Heart left ventricle (tissue), 16 donors: ENCODE measurements at regions not wholly inside any gene's neighbourhood (a gene's known extent, or its start where the extent isn't known, plus 50 kb on each side); places are given as distances from the start of the nearest gene placed in this dataset.

ENCODE experiments used
- ATAC-seq, 4 donors: fragments of 200-7000 bp; cut with Tn5 transposase; one replicate each; pipeline ENCODE4 v1.9.1; 2020 to 2022; ENCODE audit warnings: moderate library complexity in 4 of 4, mild to moderate bottlenecking in 3 of 4, moderate number of reproducible peaks in 1 of 4
- DNase-seq, 5 donors: peaks; one replicate each; pipeline ENCODE4 v3.0.0-alpha.2; 2020
- H3K27ac ChIP-seq, 12 donors: fragments of 200-600 bp; sonication (generic) in 4 of 12; one replicate each; pipeline versions ENCODE4 v1.5.0 to v1.8.0; 2016 to 2022; ENCODE audit warnings: mild to moderate bottlenecking in 2 of 12
- H3K27me3 ChIP-seq, 9 donors: fragments of 200-600 bp; sonication (generic) in 2 of 9; one replicate each; pipeline versions ENCODE4 v1.5.1 to v1.8.0; 2016 to 2022; ENCODE audit warnings: mild to moderate bottlenecking in 3 of 9
- H3K36me3 ChIP-seq, 9 donors: fragments of 200-600 bp; sonication (generic) in 2 of 9; one replicate each; pipeline versions ENCODE4 v1.5.0 to v1.8.0; 2018 to 2022; ENCODE audit warnings: mild to moderate bottlenecking in 2 of 9
- H3K4me1 ChIP-seq, 12 donors: fragments of 200-600 bp; sonication (generic) in 4 of 12; one replicate each; pipeline versions ENCODE4 v1.5.0 to v1.8.0; 2016 to 2022; ENCODE audit warnings: mild to moderate bottlenecking in 3 of 12
- H3K4me3 ChIP-seq, 12 donors: fragments of 200-600 bp; sonication (generic) in 4 of 12; one replicate each; pipeline versions ENCODE4 v1.5.0 to v1.8.0; 2017 to 2022; ENCODE audit warnings: mild to moderate bottlenecking in 9 of 12, moderate library complexity in 4 of 12
- H3K9me3 ChIP-seq, 12 donors: fragments of 200-600 bp; sonication (generic) in 4 of 12; one replicate each; pipeline versions ENCODE4 v1.5.0 to v1.8.0; 2016 to 2022; ENCODE audit warnings: mild to moderate bottlenecking in 1 of 12
- CTCF ChIP-seq, 12 donors: fragments of 200-600 bp; sonication (generic) in 4 of 12; IDR thresholded peaks; one replicate each; pipeline versions ENCODE4 v1.5.0 to v1.8.0; 2018 to 2022; ENCODE audit warnings: antibody characterized with exemption in 12 of 12, mild to moderate bottlenecking in 5 of 12
- POLR2A ChIP-seq, 2 donors: fragments of 450-650 bp; IDR thresholded peaks; one replicate each; pipeline ENCODE4 v1.6.1; 2017; ENCODE audit warnings: antibody characterized with exemption in 2 of 2, mild to moderate bottlenecking in 2 of 2, moderate library complexity in 2 of 2
- WGBS, 4 donors: extraction: QIAGEN DNeasy Blood & Tissue Kit in 2 of 4; methylation state at CpG; one replicate each; pipeline versions ENCODE4 v1.1.5 to v1.1.7; 2013 to 2018; 5-methylcytosine and 5-hydroxymethylcytosine counted together
- intact Hi-C, 10 donors: fragments of 100-400 bp; cut with DNase I; formaldehyde crosslinking; loops; one replicate each; pipeline versions ENCODE4 v1.11.1 to v1.14.2; 2022
- donor health status: ischemic (EF 13 %, LVEDD 7.1; RV severe dilation, severe dysfunction).
- donor health status: healthy with polysubstance abuse.
- donor health status: DM: no; HTN: yes; CAD: no.
- donor health status: DM: no; HTN: no; CAD: no.
- donor health status: ischemic (EF 25% LVEDD 6.9; RV normal size, moderate dysfunction).
- donor health status: ischemic (EF 25% LVEDD 5.7; RV mildly dilated, moderate dysfunction).
- donor health status: healthy.
- donor health status: DM: yes; HTN: yes; CAD: no.
- donor health status: ischemic (EF 35%, LVEDD 5.7; RV mildly dilated, moderate dysfunction).
- donor health status: nonischemic (EF 11% LVEDD 7.7; RV severe dilation, severe dysfunction).
- donor health status: DM: yes; HTN: yes; CAD: no.
- donor health status: PGD.
- donor health status: ischemic (EF 29% LVEDD 5.4; RV normal size, mild dysfunction).
- donor health status: nonischemic (EF 23%, LVEDD 6.1; RV moderate dilation, normal function).

GRCh38 chr9:99744132-99744531 lies 77.6 kb upstream of the NR4A3 start:
- ATAC-seq (no peak), DNase-seq (no peak)
- Histone ChIP-seq H3K9me3 (no peaks in the 10 kb centered on the region), H3K4me1 (no peaks in the 10 kb centered on the region), H3K36me3 (no peaks in the 10 kb centered on the region), H3K4me3 (no peak overlapping the region), H3K27ac (no peak overlapping the region), H3K27me3 (no peaks in the 10 kb centered on the region)
- WGBS, 4 donors: 63 to 91% (median 87%) methylated on average over 1 of the region's 1 CpG
- intact Hi-C loops: no loop called here
- TF ChIP-seq POLR2A (IDR thresholded peaks at IDR 0.05) (no peak), CTCF (IDR thresholded peaks at IDR 0.05) (no peak)

DNA sequence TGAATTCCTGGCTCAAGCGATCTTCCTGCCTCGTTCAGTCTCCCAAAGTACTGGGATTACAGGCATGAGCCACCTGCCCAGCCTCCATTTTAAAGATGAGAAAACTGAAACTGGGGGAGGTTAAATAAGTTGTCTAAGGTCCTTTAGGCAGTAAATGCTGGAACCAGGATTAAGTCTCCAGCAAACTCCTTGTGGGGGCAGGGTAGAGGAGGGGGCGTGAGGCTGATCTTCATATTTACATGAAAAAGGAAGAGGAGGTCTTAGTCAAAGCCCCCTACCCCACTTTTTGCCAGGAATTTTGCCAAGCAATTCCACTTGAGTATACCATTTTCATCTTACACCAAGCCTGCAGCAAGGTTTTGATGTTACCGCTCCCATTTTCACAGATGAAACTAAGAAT lies 76.6 kb upstream of the NR4A3 start:
- H3K4me1 ChIP-seq: no peaks in the 10 kb centered on the region
- no peak overlapping the region for H3K4me3 ChIP-seq
- no peak overlapping the region for H3K27ac ChIP-seq
- intact Hi-C loops: no loop called here
- H3K9me3 ChIP-seq: no peaks in the 10 kb centered on the region
- ATAC-seq: no peak
- TF ChIP-seq CTCF (IDR thresholded peaks at IDR 0.05) (no peak), POLR2A (IDR thresholded peaks at IDR 0.05) (no peak)
- no peaks in the 10 kb centered on the region for H3K36me3 ChIP-seq
- no peak for DNase-seq
- WGBS, 4 donors: 90 to 92% (median 91%) methylated on average over 4 of the region's 4 CpGs
- no peaks in the 10 kb centered on the region for H3K27me3 ChIP-seq

DNA sequence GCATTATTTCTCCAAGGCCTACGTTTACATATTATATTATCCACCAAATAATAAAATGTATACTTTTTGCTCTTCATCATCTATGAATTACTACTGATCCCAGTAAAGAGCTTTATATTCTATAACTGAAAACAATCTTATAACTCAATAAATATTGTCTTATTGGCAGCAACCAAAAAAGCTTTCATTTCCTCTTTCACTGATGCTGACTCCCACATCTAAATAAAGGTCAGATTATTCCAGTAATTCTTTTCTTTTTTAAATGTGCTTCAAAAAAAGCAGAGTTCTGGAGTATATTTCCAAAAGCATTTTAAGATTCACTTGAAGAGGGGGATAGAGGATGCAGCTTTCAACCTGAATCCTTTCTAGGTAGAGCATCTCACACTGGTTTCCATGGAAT lies 75.3 kb upstream of the NR4A3 start:
- no peak for ATAC-seq
- Histone ChIP-seq H3K9me3 (no peaks in the 10 kb centered on the region), H3K36me3 (no peaks in the 10 kb centered on the region), H3K27me3 (no peaks in the 10 kb centered on the region), H3K4me3 (no peak overlapping the region), H3K27ac (no peak overlapping the region), H3K4me1 (no peaks in the 10 kb centered on the region)
- intact Hi-C loops: no loop called here
- WGBS, 4 donors: 91 to 95% (median 93%) methylated on average over 1 of the region's 1 CpG
- no peak for DNase-seq
- TF ChIP-seq CTCF (IDR thresholded peaks at IDR 0.05) (no peak), POLR2A (IDR thresholded peaks at IDR 0.05) (no peak)

DNA sequence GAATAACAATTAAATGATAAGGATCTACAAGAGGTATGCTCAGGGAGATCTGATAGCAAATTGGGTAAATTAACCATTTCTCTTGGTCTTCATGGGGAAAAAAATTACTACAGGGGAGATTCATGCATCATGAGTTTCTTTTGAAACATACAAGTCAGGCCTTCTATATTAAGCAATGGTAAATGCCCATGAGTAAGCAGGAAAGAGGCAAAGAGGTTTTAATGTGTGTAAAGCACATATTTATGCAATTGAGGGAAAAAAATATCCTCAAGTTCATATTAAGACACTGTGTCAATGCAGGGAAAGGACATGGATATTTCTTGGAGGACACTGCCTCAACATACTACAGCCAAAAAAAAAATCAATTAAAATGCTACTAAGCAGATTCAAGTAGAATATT lies 73.4 kb upstream of the NR4A3 start:
- H3K9me3 ChIP-seq: no peaks in the 10 kb centered on the region
- H3K4me1 ChIP-seq: no peaks in the 10 kb centered on the region
- H3K4me3 ChIP-seq: no peak overlapping the region
- H3K36me3 ChIP-seq: no peaks in the 10 kb centered on the region
- no peak for ATAC-seq
- no peak for TF ChIP-seq POLR2A (IDR thresholded peaks at IDR 0.05)
- intact Hi-C loops: no loop called here
- no peaks in the 10 kb centered on the region for H3K27me3 ChIP-seq
- no peak overlapping the region for H3K27ac ChIP-seq
- no peak for DNase-seq

DNA sequence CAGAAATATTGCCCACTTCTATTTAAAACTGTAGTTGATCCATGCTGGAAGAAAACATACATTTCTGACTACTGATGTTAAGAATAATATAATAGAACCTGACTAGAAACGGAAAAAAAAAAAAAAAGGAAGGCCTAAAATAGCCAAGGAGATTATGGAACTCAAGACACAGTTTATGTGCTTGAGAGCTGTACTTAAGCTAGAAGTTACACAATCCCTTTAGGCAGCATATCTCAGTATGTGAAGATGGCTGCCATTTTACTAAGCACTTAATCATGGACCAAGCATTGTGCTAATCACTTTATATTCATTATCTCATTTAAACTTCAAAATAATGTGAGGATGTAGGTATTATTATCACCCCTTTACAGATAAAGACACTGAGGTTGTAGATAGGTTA lies 73.0 kb upstream of the NR4A3 start:
- ATAC-seq (no peak), DNase-seq (no peak)
- intact Hi-C loops: no loop called here
- no peaks in the 10 kb centered on the region for H3K4me1 ChIP-seq
- H3K4me3 ChIP-seq: no peak overlapping the region
- H3K9me3 ChIP-seq: no peaks in the 10 kb centered on the region
- 67 to 76% (median 69%) methylated on average over 1 of the region's 1 CpG for WGBS, 4 donors
- H3K27me3 ChIP-seq: no peaks in the 10 kb centered on the region
- TF ChIP-seq POLR2A (IDR thresholded peaks at IDR 0.05) (no peak), CTCF (IDR thresholded peaks at IDR 0.05) (no peak)
- H3K27ac ChIP-seq: no peak overlapping the region
- H3K36me3 ChIP-seq: no peaks in the 10 kb centered on the region
